Fibroblast of lung (primary cell): ENCODE measurements at regions not wholly inside any gene's neighbourhood (a gene's known extent, or its start where the extent isn't known, plus 50 kb on each side); places are given as distances from the start of the nearest gene placed in this dataset.

Experiments used
- DNase-seq, 2 donors: peaks; one replicate each; pipeline versions ENCODE4 v3.0.0 to v3.0.0-alpha.2; 2010; ENCODE audit warnings: low read depth in 2 of 2
- H2AFZ ChIP-seq: 2 replicates; pipeline ENCODE4 v1.5.1; 2012; ENCODE audit warnings: low read length, control low read depth, inconsistent platforms
- H3K27ac ChIP-seq: 2 replicates; pipeline ENCODE4 v1.5.1; 2011; ENCODE audit warnings: low read length, control low read depth; ENCODE audit not compliant: insufficient read depth
- H3K27me3 ChIP-seq: 2 replicates; pipeline ENCODE4 v1.5.1; 2011; ENCODE audit warnings: mild to moderate bottlenecking, low read length; ENCODE audit not compliant: control insufficient read depth, insufficient read depth
- H3K36me3 ChIP-seq: 2 replicates; pipeline ENCODE4 v1.5.1; 2011; ENCODE audit warnings: low read length; ENCODE audit not compliant: control insufficient read depth, insufficient read depth
- H3K4me1 ChIP-seq: 2 replicates; pipeline ENCODE4 v1.5.1; 2011; ENCODE audit warnings: low read length; ENCODE audit not compliant: control insufficient read depth, insufficient read depth; ENCODE audit errors: extremely low read depth
- H3K4me2 ChIP-seq: 2 replicates; pipeline ENCODE4 v1.5.1; 2011; ENCODE audit warnings: low read length, control low read depth; ENCODE audit not compliant: insufficient read depth; ENCODE audit errors: extremely low read depth
- H3K4me3 ChIP-seq, 4 experiments: fragments of 200-600 bp in 1 of 4; sonication (generic) in 1 of 4; replicated peaks in 1 of 4; 2 replicates each; pipeline ENCODE4 v1.5.1; 2011 to 2016; ENCODE audit warnings: low read length in 4 of 4, low read depth in 3 of 4, mild to moderate bottlenecking in 3 of 4, control low read depth in 2 of 4, inconsistent platforms in 1 of 4, mixed read lengths in 1 of 4; ENCODE audit not compliant: insufficient read depth in 1 of 4; ENCODE audit errors: control extremely low read depth in 1 of 4
- H3K79me2 ChIP-seq: 2 replicates; pipeline ENCODE4 v1.5.1; 2012; ENCODE audit warnings: mild to moderate bottlenecking, low read length, inconsistent platforms; ENCODE audit not compliant: control insufficient read depth, insufficient read depth
- H3K9ac ChIP-seq: 2 replicates; pipeline ENCODE4 v1.5.1; 2011; ENCODE audit warnings: mild to moderate bottlenecking, low read length, control low read depth; ENCODE audit not compliant: insufficient read depth
- H3K9me3 ChIP-seq: 2 replicates; pipeline ENCODE4 v1.5.1; 2012; ENCODE audit warnings: low read depth, low read length; ENCODE audit not compliant: control insufficient read depth, insufficient read depth
- H4K20me1 ChIP-seq: 2 replicates; pipeline ENCODE4 v1.5.1; 2011; ENCODE audit warnings: low read length; ENCODE audit not compliant: control insufficient read depth, insufficient read depth; ENCODE audit errors: extremely low read depth
- EZH2 ChIP-seq: IDR thresholded peaks from 2 replicates; pipeline ENCODE4 v1.5.1; 2012; ENCODE audit warnings: low read length, control low read depth, mild to moderate bottlenecking; ENCODE audit errors: missing control alignments
- TF ChIP-seq, protein P1 (sequence below), 2 donors: IDR thresholded peaks in 1 of 2; conservative IDR thresholded peaks in 1 of 2; 1 replicate in 1 of 2; 2 replicates in 1 of 2; pipeline ENCODE4 v1.5.1; 2011 to 2012; ENCODE audit warnings: low read length in 2 of 2, control low read depth in 1 of 2, inconsistent platforms in 1 of 2, low read depth in 1 of 2, mild to moderate bottlenecking in 1 of 2

- Histone ChIP-seq H3K4me2 (no peak overlapping the region), H3K4me1 (no peaks in the 10 kb centered on the region), H3K27me3 (no peaks in the 10 kb centered on the region), H3K36me3 (no peaks in the 10 kb centered on the region), H3K79me2 (no peaks in the 10 kb centered on the region), H4K20me1 (no peaks in the 10 kb centered on the region), H3K9me3 (no peaks in the 10 kb centered on the region), H2AFZ (no peak overlapping the region), H3K27ac (no peak overlapping the region), H3K9ac (no peak overlapping the region), H3K4me3 (no peak overlapping the region)
- peak; percentile 30 to 48 for DNase-seq
- no peak for TF ChIP-seq EZH2
- TF ChIP-seq, protein P1, sequence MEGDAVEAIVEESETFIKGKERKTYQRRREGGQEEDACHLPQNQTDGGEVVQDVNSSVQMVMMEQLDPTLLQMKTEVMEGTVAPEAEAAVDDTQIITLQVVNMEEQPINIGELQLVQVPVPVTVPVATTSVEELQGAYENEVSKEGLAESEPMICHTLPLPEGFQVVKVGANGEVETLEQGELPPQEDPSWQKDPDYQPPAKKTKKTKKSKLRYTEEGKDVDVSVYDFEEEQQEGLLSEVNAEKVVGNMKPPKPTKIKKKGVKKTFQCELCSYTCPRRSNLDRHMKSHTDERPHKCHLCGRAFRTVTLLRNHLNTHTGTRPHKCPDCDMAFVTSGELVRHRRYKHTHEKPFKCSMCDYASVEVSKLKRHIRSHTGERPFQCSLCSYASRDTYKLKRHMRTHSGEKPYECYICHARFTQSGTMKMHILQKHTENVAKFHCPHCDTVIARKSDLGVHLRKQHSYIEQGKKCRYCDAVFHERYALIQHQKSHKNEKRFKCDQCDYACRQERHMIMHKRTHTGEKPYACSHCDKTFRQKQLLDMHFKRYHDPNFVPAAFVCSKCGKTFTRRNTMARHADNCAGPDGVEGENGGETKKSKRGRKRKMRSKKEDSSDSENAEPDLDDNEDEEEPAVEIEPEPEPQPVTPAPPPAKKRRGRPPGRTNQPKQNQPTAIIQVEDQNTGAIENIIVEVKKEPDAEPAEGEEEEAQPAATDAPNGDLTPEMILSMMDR (conservative IDR thresholded peaks at IDR 0.05 in 1 of 2, IDR thresholded peaks at IDR 0.05 in 1 of 2; ENCODE audit: low read depth in 1 of 2, low read length in 2 of 2) = no peak
Measured at GRCh38 chr12:92439420-92439805, 263.4 kb upstream of the PLEKHG7 start.

- no peak overlapping the region for H3K4me2 ChIP-seq
- no peaks in the 10 kb centered on the region for H3K79me2 ChIP-seq
- H4K20me1 ChIP-seq = no peaks in the 10 kb centered on the region
- no peak overlapping the region for H3K9ac ChIP-seq
- DNase-seq = no peak
- TF ChIP-seq, protein P1 (conservative IDR thresholded peaks at IDR 0.05 in 1 of 2, IDR thresholded peaks at IDR 0.05 in 1 of 2; ENCODE audit: low read depth in 1 of 2, low read length in 2 of 2) = no peak
- TF ChIP-seq EZH2 = no peak
- no peaks in the 10 kb centered on the region for H3K4me1 ChIP-seq
- H3K27me3 ChIP-seq = no peaks in the 10 kb centered on the region
- H3K4me3 ChIP-seq = no peak overlapping the region
- no peak overlapping the region for H2AFZ ChIP-seq
- no peaks in the 10 kb centered on the region for H3K36me3 ChIP-seq
- no peaks in the 10 kb centered on the region for H3K9me3 ChIP-seq
- no peak overlapping the region for H3K27ac ChIP-seq
Measured at GRCh38 chr12:92438641-92439419, 264.0 kb upstream of the PLEKHG7 start.

- Histone ChIP-seq H3K9me3 (no peaks in the 10 kb centered on the region), H3K4me2 (no peak overlapping the region), H3K27ac (no peak overlapping the region), H3K4me3 (no peak overlapping the region), H3K79me2 (no peaks in the 10 kb centered on the region), H4K20me1 (no peaks in the 10 kb centered on the region), H3K36me3 (no peaks in the 10 kb centered on the region), H3K4me1 (no peaks in the 10 kb centered on the region), H3K9ac (no peak overlapping the region), H3K27me3 (no peaks in the 10 kb centered on the region), H2AFZ (no peak overlapping the region)
- DNase-seq = no peak
- no peak for TF ChIP-seq EZH2
- TF ChIP-seq, protein P1 (conservative IDR thresholded peaks at IDR 0.05 in 1 of 2, IDR thresholded peaks at IDR 0.05 in 1 of 2; ENCODE audit: low read depth in 1 of 2, low read length in 2 of 2) = no peak
Measured at GRCh38 chr12:92437452-92437851, 265.3 kb upstream of the PLEKHG7 start.
